ENCODE measurements at regions not wholly inside any gene's neighbourhood (a gene's known extent, or its start where the extent isn't known, plus 50 kb on each side); places are given as distances from the start of the nearest gene placed in this dataset.

DNA sequence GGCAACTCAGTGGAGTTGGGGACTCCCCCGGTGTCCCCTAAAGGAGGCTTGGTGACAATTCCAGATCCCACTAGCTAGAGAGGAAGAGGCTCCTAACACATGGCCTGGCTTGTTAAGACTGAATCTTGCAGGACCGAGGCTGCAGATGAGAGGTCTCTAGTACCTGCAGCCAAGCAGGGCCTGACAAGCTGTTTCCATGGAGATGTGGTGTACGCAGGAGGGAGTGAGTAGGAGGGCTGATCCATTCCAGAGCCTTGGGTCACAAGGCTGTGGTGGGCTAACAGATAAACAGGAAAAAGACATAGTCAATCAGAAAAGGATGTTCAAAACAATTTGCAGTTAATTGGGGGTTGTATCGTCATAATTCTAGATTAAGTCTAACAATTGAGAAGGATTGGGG is 77.3 kb upstream of the MKLN1 start:
- no peak for DNase-seq (ENCODE audit: low read depth, low spot score)

DNA sequence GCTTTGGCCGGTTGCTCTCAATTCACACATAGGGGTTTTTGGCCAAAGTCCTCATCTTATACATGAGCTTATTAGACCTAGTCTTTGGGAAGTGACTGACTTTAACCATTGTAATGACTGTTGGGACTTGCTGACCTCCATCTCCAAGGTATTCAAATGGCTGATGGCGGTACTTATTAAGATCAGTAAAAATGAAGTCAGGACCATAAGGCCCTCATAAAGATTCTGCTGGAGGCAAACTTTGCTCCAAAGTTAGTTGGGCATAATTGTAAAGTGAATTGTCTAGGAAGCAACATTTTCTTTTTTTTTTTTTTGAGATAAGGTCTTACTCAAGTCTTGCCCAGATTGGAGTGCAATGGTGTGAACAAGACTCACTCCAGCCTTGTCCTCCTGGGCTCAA is 76.3 kb upstream of the MKLN1 start:
- DNase-seq (ENCODE audit: low read depth, low spot score), result no peak

DNA sequence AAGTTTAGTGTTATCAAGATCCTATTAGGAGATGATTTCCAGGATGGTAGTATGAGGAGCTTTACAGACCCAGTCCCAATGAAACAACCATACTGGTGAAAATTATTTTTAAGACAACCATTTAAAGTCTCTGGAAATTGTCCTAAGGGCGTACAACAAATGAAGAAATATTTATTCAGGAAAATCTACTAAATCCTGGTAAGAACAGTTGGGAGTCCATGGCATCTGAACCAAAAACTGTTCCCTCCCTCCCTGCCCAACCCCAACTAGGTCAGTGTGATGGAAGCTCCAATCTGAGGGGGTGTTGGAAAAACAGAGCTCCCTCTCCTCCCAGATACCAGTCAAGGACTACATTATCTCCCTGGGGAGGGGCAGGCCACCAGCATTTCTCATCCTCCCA is 74.7 kb upstream of the MKLN1 start:
- no peak for DNase-seq (ENCODE audit: low read depth, low spot score)

DNA sequence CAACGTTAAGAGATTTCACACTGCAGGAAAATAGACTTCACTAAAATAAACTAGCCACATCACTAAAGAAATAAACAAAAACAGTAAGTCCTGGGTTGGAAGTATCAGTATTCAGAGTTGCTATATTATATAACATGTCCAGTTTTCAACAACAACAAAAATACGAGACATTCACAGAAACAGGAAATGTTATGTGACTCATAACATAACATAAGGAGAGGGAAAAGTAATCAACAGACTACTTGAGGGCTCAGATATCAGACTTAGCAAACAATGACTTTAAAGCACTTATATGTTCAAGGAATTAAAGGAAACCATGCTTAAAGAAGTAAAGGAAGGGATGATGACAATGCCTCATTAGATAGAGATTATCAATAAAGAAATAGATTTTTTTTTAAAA is 73.5 kb upstream of the MKLN1 start:
- DNase-seq (ENCODE audit: low read depth, low spot score), result no peak

DNA sequence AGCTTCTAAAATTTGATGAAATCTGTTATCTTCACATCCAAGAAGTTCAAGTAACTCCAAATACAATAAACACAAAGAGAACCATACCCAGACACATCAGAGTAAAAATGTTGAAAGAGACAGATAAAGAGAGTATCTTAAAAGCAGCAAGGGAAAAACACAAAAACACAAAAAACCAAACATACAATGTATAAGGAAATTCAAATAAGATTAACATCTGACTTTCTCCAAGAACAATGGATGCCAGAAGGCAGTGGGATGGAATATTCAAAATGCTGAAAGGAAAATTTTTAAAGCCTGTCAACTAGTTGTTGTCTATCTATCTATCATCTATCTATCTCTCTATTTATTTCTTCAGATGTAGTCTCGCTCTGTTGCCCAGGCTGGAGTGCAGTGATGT is 72.4 kb upstream of the MKLN1 start:
- no peak for DNase-seq (ENCODE audit: low read depth, low spot score)

DNA sequence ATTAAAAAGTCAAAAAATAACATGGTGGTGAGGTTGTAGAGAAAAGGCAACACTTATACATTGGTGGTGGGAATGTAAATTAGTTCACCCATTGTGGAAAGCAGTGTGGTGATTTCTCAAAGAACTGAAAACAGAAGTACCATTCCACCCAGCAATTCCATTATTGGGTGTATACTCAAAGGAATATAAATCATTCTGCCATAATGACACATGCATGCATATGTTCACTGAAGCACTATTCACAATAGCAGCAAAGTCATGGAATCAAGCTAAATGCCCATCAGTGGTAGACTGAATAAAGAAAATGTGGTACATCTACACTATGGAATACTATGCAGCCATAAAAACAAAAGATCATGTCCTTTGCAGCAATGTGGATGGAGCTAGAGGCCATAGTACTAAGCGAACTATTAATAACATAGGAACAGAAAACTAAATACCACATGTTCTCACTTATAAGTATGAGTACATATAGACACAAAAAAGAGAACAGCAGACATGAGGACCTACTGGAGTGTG is 66.1 kb upstream of the MKLN1 start:
- no peak for DNase-seq (ENCODE audit: low read depth, low spot score)

DNA sequence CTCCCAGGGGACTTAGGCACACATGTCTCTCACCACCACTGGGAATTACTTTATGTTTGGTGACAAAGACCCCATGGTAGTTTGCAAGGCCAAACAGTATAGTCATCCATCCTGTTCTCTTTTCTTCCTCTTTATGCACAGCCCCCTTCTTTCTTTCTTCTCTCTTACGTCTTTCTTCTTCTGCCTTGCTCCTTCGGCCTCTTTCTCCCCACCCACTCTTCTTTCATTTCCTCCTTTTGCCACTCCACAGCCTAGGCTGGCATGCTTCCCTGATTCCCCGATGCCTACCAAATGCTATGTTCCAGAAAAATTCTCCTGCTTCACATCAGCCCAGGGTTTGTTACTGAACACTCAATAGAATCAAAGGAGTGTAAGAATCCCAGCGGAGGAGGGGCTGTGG is 62.4 kb upstream of the MKLN1 start:
- DNase-seq (ENCODE audit: low read depth, low spot score), result no peak

DNA sequence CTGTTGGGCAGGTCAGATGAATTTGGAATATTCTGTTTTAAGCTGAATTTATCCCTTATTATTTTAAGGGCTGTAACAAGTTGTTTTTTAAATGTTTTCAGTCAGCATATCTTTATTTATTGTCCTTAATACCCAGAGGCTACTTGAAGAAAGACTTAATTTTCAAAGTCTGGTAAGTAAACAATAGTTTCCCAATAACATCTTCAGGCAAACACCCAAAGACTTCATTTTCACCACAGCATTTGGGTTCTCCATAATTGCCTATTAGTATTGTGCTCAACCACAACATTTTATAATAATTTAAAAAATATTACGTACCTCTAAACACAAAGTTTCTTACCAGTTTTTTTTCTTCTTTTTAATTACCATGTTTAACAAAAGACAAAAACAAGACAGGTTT is 60.0 kb upstream of the MKLN1 start:
- DNase-seq (ENCODE audit: low read depth, low spot score), result no peak

DNA sequence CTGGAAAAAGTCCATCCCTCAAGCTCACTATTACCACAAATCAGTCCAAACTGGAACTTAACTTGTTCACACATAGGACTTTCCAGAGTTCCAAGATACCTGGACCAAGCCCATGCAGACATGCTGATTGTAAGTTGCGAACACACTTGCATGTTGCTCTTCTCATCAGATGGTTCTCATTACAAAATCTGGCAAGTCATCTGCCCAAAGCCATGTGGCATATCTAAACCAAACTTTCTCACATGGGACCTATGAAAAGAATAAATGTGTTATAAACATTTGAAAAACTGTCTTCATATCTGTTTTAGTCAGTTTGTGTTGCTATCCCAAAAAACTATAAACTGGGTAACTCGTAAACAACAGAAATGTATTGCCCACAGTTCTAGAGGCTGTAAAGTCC is 58.8 kb upstream of the MKLN1 start:
- DNase-seq (ENCODE audit: low read depth, low spot score), result no peak

DNA sequence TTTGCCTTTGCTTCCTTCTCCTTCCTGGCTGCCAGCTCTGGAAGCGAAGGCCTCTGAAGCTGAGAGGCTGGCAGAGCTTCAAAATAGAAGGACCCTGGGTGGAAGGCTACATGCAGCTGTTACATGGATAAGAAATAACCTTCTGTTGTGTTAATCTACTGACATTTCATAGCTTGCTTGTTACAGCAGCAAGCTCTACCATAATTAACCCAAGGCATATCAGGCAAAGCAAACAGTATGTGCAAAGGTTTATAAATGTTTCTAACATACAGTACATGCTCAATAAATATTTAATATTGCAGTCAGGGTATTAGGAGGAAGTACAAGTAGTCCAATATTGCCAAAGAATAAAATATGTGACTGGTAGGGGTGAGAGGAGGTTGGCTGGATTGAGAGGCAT is 55.6 kb upstream of the MKLN1 start:
- no peak for DNase-seq (ENCODE audit: low read depth, low spot score)

DNA sequence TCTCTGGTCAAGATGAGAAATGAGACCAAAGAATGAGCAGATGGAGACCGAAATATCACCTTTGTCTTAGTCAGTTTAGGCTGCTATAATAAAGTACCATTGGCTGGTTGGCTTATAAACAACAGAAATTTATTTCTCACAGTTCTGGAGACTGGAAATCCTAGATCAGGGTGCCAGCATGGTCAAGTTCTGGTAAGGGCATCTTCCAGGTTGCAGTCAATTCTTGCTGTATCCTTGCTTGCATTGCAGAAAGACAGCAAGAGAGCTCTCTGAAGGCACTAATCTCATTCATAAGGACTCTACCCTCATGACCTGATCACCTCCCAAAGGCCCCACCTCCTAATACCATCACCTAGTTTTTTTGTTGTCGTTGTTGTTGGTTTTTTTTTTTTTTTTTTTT is 52.7 kb upstream of the MKLN1 start:
- no peak for DNase-seq (ENCODE audit: low read depth, low spot score)

DNA sequence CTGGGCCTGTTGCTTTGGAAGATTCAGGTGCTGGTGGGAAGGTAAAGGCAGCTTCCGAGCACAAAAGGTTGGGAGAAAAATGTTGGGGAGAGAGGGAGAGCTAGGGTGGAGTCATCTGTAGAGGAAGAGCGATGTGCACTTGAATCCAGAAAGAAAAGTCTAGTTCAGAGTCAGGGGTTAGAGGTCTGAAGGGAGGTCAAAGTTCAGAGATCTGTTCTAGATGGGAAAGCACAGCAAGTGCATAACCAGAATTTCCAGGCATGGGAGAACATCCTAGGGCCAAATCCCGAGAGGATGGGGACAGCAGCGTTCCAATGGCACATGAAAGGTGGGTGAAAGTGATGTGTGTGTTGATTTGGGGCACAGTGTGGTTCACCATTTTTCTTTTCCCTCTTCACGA is 51.5 kb upstream of the MKLN1 start:
- no peak for DNase-seq (ENCODE audit: low read depth, low spot score)

DNA sequence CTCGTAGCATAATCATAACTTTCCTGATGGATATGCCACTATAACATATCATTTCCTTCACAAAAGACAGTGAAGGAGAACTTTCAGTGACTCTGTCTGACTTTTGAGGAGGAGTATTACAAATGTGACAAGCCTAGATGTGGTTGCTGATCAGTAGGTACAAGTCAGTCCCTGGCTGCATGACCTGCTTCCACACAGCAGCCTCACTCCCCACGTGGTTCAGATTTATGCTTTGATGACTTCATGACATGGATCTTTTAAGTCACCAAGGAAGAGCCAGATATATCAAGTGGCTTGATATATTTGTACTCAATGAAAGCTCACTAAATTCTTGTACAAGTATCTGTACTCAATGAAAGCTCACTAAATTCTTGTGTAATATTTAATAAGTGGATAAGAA is 50.9 kb upstream of the MKLN1 start:
- no peak for DNase-seq (ENCODE audit: low read depth, low spot score)
